ENCODE measurements at regions not wholly inside any gene's neighbourhood (a gene's known extent, or its start where the extent isn't known, plus 50 kb on each side); places are given as distances from the start of the nearest gene placed in this dataset.

DNA sequence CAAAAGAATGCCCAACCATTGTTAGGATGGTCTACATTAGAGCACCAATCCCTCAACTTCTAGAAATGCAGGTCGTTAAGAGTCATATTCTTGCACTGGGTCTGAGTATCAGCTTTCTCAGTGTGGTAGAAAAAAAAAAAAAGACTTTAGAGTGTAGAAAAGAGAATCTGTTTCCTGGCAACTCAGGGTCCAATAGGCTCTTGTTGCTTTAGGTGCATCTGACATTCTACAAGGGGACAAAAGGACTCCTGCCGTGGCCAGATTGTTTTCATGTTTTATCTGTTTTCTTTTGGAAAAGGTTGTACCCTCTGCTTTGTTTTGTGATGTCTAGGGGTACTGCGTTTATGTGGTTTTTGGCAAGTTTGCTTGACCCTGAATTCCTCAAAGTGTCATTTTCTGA lies 105.4 kb upstream of the KCNK2 start:
- H3K27ac Mint-ChIP-seq: no peak overlapping the region
- ChIA-PET CTCF (no interaction called here), POLR2A (no interaction called here)
- ATAC-seq: no peak
- intact Hi-C loops (cut with micrococcal nuclease): no loop called here
- peaks cover 7% of the 10 kb centered on the region for H3K27me3 Mint-ChIP-seq
- H3K4me3 Mint-ChIP-seq: no peak overlapping the region
- H3K36me3 Mint-ChIP-seq (ENCODE audit: low read depth): no peaks in the 10 kb centered on the region
- no peak for DNase-seq
- no peaks in the 10 kb centered on the region for H3K4me1 Mint-ChIP-seq (ENCODE audit: low read depth)
- H3K9me3 Mint-ChIP-seq: no peaks in the 10 kb centered on the region
- TF ChIP-seq, protein P1, sequence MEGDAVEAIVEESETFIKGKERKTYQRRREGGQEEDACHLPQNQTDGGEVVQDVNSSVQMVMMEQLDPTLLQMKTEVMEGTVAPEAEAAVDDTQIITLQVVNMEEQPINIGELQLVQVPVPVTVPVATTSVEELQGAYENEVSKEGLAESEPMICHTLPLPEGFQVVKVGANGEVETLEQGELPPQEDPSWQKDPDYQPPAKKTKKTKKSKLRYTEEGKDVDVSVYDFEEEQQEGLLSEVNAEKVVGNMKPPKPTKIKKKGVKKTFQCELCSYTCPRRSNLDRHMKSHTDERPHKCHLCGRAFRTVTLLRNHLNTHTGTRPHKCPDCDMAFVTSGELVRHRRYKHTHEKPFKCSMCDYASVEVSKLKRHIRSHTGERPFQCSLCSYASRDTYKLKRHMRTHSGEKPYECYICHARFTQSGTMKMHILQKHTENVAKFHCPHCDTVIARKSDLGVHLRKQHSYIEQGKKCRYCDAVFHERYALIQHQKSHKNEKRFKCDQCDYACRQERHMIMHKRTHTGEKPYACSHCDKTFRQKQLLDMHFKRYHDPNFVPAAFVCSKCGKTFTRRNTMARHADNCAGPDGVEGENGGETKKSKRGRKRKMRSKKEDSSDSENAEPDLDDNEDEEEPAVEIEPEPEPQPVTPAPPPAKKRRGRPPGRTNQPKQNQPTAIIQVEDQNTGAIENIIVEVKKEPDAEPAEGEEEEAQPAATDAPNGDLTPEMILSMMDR (IDR thresholded peaks at IDR 0.05): no peak

DNA sequence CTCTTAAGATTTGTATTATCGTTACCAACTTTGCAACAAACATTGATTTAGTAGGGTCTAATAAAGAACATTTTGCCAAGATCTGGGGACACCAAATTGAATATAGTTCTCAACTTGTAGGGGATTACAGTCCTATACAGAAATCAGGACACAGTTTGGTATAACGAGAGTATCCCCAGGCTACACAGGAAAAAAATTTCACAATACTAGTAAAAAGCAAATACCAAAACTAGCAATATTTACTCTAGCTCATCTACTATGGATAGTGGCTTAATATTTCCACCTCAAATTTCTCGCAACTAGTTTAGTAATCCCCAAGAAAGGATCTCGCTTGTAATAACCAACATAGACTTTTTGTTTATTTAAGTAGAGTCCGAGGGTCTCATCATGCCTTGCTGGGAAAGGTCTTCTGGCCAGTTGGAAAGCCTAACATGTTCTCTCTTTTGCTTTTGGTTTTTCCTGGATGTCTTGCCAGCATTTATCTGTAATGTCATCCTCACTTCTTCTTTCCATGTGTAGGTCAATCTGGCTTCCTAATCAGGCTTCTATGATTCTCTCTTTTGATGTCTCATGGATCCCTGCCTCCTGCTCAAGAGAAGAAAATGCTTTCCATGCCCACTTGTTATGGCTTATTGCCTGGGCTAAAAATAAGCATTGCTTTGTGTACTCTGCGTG lies 104.7 kb upstream of the KCNK2 start:
- no peak overlapping the region for H3K27ac Mint-ChIP-seq
- no peak overlapping the region for H3K4me3 Mint-ChIP-seq
- ChIA-PET POLR2A (no interaction called here), CTCF (no interaction called here)
- ATAC-seq (no peak), DNase-seq (no peak)
- TF ChIP-seq, protein P1 (IDR thresholded peaks at IDR 0.05): no peak
- no peaks in the 10 kb centered on the region for H3K36me3 Mint-ChIP-seq (ENCODE audit: low read depth)
- intact Hi-C loops (cut with micrococcal nuclease): no loop called here
- H3K4me1 Mint-ChIP-seq (ENCODE audit: low read depth): no peaks in the 10 kb centered on the region
- no peaks in the 10 kb centered on the region for H3K9me3 Mint-ChIP-seq
- peaks cover 5% of the 10 kb centered on the region for H3K27me3 Mint-ChIP-seq

DNA sequence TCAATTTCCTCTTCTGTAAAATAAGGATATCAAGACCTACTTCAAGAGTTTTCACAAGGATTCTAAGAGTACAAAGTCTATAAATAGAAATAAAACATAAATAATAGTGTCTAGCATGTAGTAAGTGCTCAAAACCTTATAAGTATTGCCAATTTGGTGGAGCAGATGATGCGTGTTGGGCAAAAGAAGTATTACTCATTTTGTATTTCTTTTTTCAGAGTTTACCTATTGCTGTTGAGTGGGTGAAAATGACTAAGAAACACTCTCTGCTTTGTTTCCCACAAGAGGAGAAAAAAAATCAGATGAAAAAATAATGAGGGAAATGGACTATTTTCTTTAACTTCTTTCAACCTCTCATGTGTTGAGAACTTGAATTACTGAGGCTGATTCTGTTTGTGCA lies 103.3 kb upstream of the KCNK2 start:
- TF ChIP-seq, protein P1 (IDR thresholded peaks at IDR 0.05): no peak
- DNase-seq (no peak), ATAC-seq (no peak)
- POLR2A ChIA-PET: no interaction called here
- CTCF ChIA-PET: no interaction called here
- Mint-ChIP-seq H3K9me3 (no peaks in the 10 kb centered on the region), H3K27me3 (peaks cover 3% of the 10 kb centered on the region), H3K36me3 (ENCODE audit: low read depth) (no peaks in the 10 kb centered on the region), H3K27ac (no peak overlapping the region), H3K4me1 (ENCODE audit: low read depth) (no peaks in the 10 kb centered on the region), H3K4me3 (no peak overlapping the region)
- intact Hi-C loops (cut with micrococcal nuclease): no loop called here

DNA sequence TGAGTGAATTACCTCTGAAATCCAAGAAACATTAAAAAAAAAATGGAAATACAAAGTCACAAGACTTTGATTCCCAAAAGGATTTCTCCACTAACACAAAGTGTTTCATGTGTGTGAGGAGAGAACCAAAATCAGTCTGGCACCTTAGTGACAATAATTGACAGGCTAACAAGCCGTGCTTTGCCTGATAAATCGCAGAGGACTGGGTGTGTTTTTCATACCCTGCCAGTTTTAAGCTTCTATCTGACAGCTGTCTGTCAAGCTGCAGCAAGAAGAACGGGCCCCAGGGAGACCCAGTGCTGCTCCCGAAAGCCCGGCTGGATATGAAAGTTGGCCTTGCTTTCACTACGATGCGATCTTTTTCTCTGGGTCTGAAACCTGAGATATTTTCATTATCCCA lies 101.6 kb upstream of the KCNK2 start:
- Mint-ChIP-seq H3K36me3 (ENCODE audit: low read depth) (no peaks in the 10 kb centered on the region), H3K9me3 (no peaks in the 10 kb centered on the region), H3K27me3 (peaks cover 2% of the 10 kb centered on the region), H3K4me3 (no peak overlapping the region), H3K4me1 (ENCODE audit: low read depth) (no peaks in the 10 kb centered on the region), H3K27ac (no peak overlapping the region)
- ChIA-PET POLR2A (no interaction called here), CTCF (interaction anchor here (0.7 kb wide), 1 partner anchor 268 kb away, joined by 3 read pairs; no protein-coding TSS in a partner anchor)
- ATAC-seq (no peak), DNase-seq (no peak)
- intact Hi-C loops (cut with micrococcal nuclease): no loop called here
- TF ChIP-seq, protein P1 (IDR thresholded peaks at IDR 0.05): no peak

DNA sequence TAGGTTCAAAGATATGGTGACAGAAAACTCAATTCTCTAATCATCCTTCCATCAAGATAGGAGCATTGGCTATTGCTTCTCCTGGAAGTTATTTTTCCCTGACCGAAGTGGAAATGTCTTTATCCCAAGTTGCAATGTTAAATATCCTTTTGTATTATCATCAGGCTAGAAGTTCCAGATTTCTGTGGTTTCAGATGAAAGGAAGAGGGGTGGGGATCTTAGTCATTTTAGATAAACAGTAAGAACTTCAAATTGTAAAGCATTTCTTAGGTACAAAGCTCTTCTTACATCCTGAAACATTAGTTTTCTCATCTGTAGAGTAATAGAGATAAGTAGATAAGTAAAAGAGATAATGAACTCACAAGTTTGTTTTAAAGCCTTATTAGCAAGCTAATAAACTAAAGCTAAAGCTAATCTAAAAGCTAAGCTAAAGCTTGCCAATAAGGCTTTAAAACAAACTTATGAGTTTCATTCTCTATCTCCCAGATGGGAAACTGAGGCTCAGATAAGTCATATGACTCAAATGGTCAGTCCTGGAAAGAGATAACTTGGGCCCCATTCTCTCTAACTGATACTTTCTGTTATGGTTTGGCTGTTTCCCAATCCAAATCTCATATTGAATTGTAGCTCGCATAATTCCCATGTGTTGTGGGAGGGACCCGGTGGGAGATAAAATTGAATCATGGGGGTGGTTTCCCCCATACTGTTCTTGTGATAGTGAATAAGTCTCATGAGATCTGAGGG lies 99.2 kb upstream of the KCNK2 start:
- POLR2A ChIA-PET: no interaction called here
- TF ChIP-seq, protein P1 (IDR thresholded peaks at IDR 0.05): no peak
- H3K4me3 Mint-ChIP-seq: no peak overlapping the region
- intact Hi-C loops (cut with micrococcal nuclease): no loop called here
- ATAC-seq (no peak), DNase-seq (no peak)
- H3K27me3 Mint-ChIP-seq: no peaks in the 10 kb centered on the region
- no peaks in the 10 kb centered on the region for H3K4me1 Mint-ChIP-seq (ENCODE audit: low read depth)
- CTCF ChIA-PET: interaction anchor here (1.0 kb wide), 1 partner anchor 246 kb away, joined by 3 read pairs; no protein-coding TSS in a partner anchor
- H3K9me3 Mint-ChIP-seq: no peaks in the 10 kb centered on the region
- no peak overlapping the region for H3K27ac Mint-ChIP-seq
- no peaks in the 10 kb centered on the region for H3K36me3 Mint-ChIP-seq (ENCODE audit: low read depth)
